ENCODE measurements at regions not wholly inside any gene's neighbourhood (a gene's known extent, or its start where the extent isn't known, plus 50 kb on each side); places are given as distances from the start of the nearest gene placed in this dataset.

- TF ChIP-seq CTCF (IDR thresholded peaks at IDR 0.05): no peak
- intact Hi-C loops (cut with DNase I; ENCODE audit: low total_unique reads): no loop called here
- no peak for DNase-seq
- Histone ChIP-seq H3K27ac (no peak overlapping the region), H3K36me3 (no peaks in the 10 kb centered on the region), H3K4me3 (no peak overlapping the region), H3K27me3 (no peaks in the 10 kb centered on the region), H3K4me1 (peaks cover 0 to 12% (median 7%) of the 10 kb centered on the region in 4 donors), H3K9me3 (no peaks in the 10 kb centered on the region)
Observed at GRCh38 chr2:226607379-226607778, 192.2 kb downstream of the IRS1 start.

- H3K4me1 ChIP-seq: no peaks in the 10 kb centered on the region
- DNase-seq: no peak
- no peaks in the 10 kb centered on the region for H3K9me3 ChIP-seq
- intact Hi-C loops (cut with DNase I; ENCODE audit: low total_unique reads): no loop called here
- H3K27ac ChIP-seq: no peak overlapping the region
- no peak for TF ChIP-seq CTCF (IDR thresholded peaks at IDR 0.05)
- no peak overlapping the region for H3K4me3 ChIP-seq
- no peaks in the 10 kb centered on the region for H3K27me3 ChIP-seq
- H3K36me3 ChIP-seq: no peaks in the 10 kb centered on the region
Observed at GRCh38 chr2:226605642-226606041, 194.0 kb downstream of the IRS1 start.

GRCh38 chr2:226603606-226604005, 196.0 kb downstream of the IRS1 start:
- DNase-seq: no peak
- no peaks in the 10 kb centered on the region for H3K4me1 ChIP-seq
- no peaks in the 10 kb centered on the region for H3K9me3 ChIP-seq
- no peak overlapping the region for H3K27ac ChIP-seq
- TF ChIP-seq CTCF (IDR thresholded peaks at IDR 0.05): no peak
- no peak overlapping the region for H3K4me3 ChIP-seq
- H3K27me3 ChIP-seq: no peaks in the 10 kb centered on the region
- intact Hi-C loops (cut with DNase I; ENCODE audit: low total_unique reads): no loop called here
- H3K36me3 ChIP-seq: no peaks in the 10 kb centered on the region

GRCh38 chr2:226601881-226602662, 197.5 kb downstream of the IRS1 start:
- DNase-seq: no peak
- no peaks in the 10 kb centered on the region for H3K27me3 ChIP-seq
- H3K4me3 ChIP-seq: no peak overlapping the region
- H3K36me3 ChIP-seq: no peaks in the 10 kb centered on the region
- no peak for TF ChIP-seq CTCF (IDR thresholded peaks at IDR 0.05)
- no peaks in the 10 kb centered on the region for H3K4me1 ChIP-seq
- no peaks in the 10 kb centered on the region for H3K9me3 ChIP-seq
- H3K27ac ChIP-seq: no peak overlapping the region
- intact Hi-C loops (cut with DNase I; ENCODE audit: low total_unique reads): no loop called here

DNA sequence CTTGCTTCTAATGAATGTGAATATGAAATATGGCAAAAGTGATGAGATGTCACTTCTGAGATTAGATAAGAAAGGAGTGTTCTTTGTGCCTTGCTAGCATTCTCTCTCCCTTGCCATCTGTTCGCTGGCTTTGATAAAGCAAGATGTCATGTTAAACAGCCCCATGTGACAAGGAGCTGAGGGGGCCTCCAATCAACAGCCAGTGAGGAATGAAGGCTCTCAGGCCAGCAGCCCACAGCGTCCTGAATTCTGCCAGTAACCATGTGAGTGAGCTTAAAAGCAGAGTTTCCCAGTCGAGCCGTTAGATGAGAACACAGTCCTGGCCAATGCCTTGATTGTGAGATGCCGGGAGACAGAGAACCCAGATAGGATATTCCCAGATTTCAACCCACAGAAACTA, 198.8 kb downstream of the IRS1 start:
- DNase-seq: no peak

More for the DNA sequence above, 198.8 kb downstream of the IRS1 start:
- TF ChIP-seq CTCF (IDR thresholded peaks at IDR 0.05): no peak
- Histone ChIP-seq H3K4me3 (no peak overlapping the region), H3K9me3 (no peaks in the 10 kb centered on the region), H3K4me1 (no peaks in the 10 kb centered on the region), H3K27ac (no peak overlapping the region), H3K36me3 (no peaks in the 10 kb centered on the region), H3K27me3 (no peaks in the 10 kb centered on the region)
- intact Hi-C loops (cut with DNase I; ENCODE audit: low total_unique reads): no loop called here
